ENCODE measurements at regions not wholly inside any gene's neighbourhood (a gene's known extent, or its start where the extent isn't known, plus 50 kb on each side); places are given as distances from the start of the nearest gene placed in this dataset.
A peak's percentile ranks its signal among the peaks of the same experiment; 100 is the strongest.
"Not testable (repeated sequence)": the region's sequence is repeated elsewhere in the genome, so short reads cannot be mapped to it uniquely, and the experiment has no call there.

DNA sequence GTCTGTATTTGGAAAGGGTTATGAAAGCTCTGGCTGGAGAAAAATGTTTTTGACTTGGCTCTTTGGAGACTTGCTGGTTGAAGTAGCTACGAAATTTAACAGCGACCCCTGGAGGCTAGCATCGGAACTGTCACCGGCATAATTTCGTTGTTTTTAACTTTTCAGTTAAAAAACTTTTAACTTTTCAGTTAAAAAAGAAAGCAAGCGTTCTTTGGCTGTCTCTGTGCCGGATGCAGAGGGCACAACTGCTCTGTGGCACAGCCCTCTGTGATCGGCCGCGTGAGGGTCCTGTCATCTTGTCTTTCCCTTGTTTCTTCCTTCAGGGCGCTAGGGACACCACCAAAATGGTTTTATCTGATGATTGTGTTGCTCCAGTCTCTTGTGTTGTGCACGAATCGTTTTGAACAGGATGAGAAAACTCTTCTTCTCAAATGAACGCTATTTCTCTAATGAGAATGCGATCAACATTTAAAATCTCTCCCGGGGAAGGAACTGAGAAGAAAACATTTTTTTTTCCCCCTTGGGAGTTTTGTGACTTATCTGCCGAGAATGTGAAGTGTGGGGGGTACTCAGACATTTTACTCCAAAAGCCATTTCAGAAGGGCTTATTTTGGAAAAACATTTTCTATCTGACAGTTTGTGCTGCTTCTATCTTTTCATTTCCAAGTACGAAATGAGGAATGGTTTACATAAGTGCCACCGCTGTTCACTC is 57.1 kb downstream of the ADCYAP1 start:
- peak; percentile 23 for DNase-seq

DNA sequence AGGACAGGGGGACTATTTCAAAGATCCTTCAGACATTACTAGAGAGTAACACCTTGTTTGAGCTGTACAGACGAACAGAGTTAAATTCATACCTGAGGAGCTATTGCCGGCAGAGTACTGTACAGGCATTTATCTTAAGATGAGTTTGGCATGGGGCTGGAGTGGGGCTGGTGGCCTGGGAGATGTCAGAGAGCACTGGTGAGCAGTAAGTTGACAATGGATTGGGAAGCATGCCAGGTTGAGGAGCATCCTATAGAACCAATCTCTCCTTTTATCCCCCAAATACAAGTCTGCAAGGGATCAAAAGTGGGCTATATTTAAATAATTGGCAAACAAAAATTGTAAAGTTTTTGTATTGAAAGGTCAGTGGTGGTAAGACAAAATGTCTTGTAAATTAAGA is 58.6 kb downstream of the ADCYAP1 start:
- no peak for DNase-seq

- DNase-seq: no peak
Measured at GRCh38 chr18:965921-966758, 61.5 kb downstream of the ADCYAP1 start.

DNA sequence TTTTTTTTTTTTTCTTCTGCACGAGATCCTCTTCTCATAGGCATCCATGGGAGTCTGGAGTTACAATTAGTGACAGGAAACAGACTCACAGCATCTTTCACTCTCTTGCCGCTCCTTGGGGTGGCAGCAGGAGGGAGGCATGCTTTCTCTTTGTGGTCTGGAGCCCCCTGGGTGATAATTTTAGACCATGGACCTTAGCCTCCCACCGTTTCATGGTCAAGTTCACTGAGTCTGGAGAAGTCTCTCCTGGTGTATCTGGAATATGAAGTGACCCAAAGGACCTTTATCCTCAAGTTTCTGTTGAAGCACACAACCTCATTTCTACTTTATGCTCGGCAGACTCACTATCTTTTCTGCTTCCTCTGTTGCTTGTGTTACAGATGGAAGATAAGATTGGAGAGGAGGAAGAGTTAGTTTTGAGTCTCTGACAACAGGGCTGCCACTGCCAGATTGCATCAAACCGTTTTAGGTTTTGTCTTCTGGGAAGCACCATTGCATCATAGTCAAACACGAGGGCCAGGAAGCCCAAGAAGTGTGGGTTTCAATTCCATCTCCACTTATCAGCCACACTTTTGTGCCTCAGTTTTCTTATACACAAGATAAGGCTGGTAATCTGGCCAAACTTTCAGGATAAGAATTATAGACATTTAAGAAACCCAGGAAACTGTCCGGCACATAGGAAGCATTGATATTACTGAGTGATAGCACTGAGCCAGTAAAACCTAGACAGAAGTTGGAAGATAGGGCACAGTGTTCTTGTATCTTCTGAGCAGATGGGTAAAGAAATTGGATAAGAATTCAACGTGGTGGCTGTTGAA is 62.3 kb downstream of the ADCYAP1 start:
- no peak for DNase-seq

DNA sequence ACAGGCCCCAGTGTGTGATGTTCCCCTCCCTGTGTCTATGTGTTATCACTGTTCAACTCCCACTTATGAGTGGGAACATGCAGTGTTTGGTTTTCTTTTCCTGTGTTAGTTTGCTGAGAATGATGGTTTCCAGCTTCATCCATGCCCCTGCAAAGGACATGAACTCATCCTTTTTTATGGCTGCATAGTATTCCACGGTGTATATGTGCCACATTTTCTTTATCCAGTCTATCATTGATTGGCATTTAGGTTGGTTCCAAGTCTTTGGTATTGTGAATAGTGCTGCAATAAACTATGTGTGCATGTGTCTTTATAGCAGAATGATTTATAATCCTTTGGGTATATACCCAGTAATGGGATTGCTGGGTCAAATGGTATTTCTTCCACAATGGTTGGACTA is 64.2 kb downstream of the ADCYAP1 start:
- not testable (repeated sequence) for DNase-seq

GRCh38 chr18:969311-969710 is 64.6 kb downstream of the ADCYAP1 start:
- DNase-seq: not testable (repeated sequence)

DNA sequence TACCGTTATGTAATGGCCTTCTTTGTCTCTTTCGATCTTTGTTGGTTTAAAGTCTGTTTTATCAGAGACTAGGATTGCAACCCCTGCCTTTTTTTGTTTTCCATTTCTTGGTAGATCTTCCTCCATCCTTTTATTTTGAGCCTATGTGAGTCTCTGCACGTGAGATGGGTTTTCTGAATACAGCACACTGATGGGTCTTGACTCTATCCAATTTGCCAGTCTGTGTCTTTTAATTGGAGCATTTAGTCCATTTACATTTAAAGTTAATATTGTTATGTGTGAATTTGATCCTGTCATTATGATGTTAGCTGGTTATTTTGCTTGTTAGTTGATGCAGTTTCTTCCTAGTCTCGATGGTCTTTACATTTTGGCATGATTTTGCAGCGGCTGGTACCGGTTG is 69.9 kb downstream of the ADCYAP1 start:
- DNase-seq: not testable (repeated sequence)

- DNase-seq: not testable (repeated sequence)
Measured at GRCh38 chr18:976393-977128, 71.9 kb downstream of the ADCYAP1 start.

DNA sequence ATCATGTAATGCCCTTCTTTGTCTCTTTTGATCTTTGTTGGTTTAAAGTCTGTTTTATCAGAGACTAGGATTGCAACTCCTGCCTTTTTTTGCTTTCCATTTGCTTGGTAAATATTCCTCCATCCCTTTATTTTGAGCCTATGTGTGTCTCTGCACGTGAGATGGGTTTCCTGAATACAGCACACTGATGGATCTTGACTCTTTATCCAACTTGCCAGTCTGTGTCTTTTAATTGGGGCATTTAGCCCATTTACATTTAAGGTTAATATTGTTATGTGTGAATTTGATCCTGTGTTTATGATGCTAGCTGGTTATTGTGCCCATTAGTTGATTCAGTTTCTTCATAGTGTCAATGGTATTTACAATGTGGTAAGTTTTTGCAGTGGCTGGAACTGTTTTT is 72.7 kb downstream of the ADCYAP1 start:
- not testable (repeated sequence) for DNase-seq

DNA sequence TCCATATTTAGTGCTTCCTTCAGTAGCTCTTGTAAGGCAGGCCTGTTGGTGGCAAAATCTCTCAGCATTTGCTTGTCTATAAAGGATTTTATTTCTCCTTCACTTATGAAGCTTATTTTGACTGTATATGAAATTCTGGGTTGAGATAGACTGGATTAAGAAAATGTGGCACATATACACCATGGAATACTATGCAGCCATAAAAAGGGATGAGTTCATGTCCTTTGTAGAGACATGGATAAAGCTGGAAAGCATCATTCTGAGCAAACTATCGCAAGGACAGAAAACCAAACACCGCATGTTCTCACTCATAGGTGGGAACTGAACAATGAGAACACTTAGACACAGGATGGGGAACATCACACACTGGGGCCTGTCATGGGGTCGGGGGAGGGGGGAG is 73.1 kb downstream of the ADCYAP1 start:
- DNase-seq: not testable (repeated sequence)

DNA sequence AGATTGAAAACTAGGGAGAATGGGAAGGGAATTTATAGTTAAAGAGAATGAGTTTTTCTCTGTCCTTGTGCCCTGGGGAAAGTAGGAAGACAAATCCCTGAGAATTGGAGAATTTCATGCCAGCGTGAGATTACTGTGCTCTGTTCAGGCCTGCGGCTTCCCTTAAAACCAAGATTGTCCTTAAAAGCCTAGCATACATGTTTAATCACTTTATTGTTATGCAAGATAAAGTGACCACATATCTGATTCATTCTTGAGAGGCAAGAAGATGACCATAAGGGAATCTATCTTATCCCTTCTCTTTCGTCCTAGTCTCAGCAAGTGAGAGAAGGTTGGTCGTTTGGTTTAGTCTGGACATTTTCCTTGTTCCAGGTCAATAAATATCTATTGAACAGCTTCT is 75.9 kb downstream of the ADCYAP1 start:
- no peak for DNase-seq

GRCh38 chr18:984004-984403 is 79.3 kb downstream of the ADCYAP1 start:
- no peak for DNase-seq

- DNase-seq: no peak
Measured at GRCh38 chr18:985212-985661, 80.6 kb downstream of the ADCYAP1 start.

DNA sequence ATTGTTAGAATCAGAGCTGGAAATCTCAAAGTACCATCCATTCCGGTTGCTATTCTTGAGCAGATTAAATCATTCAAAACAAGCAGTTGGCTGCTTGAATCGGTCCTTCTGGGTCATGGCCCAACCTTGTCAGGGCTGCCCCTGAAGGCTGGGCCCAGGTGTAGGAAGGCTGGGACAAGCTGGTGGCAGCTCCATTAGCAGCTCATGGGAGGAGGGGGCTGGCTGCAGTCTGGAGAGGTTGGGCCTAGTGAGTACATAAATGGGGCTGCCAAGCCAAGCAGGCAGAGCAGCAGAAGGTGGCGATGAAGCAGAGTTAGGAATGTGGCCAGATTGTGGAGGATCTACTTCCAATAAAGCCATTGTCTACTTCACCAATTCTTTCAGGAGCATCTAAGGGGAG is 81.4 kb downstream of the ADCYAP1 start:
- no peak for DNase-seq

DNA sequence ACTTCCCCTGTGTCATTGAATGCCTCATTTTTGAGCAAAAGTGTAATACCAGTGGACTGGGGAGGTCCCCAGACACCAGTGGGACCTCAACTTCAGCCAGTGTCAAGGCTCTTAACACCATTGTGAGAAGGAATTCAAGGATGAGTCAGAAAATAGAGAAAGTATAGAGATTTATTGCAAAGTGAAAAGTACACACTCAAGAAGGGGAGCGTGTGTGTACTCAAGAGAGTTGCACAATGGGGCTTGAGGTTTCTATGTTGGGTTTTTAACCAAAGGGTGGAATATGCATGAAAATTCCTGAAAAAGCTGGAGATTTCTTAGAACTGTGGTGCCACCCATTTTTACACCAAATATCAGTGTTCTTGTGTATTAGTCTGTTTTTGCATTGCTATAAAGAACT is 81.9 kb downstream of the ADCYAP1 start:
- no peak for DNase-seq

DNA sequence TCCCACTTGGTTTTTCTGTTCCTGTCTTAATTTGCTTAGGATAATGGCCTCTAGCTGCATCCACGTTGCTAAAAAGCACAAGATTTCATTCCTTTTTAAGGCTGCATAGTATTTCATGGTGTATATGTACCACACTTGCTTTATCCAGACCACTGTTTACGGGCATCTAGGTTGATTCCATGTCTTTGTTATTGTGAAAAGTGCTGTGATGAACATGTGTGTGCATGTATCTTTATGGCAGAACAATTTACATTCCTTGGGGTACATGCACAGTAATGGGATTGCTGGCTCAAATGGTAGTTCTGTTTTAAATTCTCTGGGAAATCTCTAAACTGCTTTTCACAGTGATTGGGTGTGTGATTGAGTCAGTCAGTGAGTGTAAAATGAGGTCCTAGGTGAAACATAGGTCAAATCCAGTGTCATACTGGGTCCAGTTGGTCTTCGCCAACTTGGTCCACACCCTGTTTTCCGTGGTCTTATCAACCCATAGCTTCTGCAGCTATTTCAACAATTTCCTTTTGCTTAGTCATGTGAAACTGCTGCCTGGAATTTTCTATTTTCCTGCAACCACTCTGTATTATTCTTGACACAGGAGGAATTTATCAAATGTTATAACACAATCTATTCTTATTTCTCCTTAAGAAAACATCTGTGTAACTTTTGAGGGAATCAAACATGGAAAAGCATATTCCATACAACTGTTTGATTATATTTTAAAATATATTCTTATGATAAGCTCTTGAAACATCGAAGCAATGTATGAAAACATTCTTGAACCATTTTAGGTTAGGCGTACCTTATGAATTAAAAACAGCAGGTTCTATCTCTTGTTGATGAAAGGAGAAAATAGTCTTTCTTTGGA is 82.9 kb downstream of the ADCYAP1 start:
- no peak for DNase-seq

DNA sequence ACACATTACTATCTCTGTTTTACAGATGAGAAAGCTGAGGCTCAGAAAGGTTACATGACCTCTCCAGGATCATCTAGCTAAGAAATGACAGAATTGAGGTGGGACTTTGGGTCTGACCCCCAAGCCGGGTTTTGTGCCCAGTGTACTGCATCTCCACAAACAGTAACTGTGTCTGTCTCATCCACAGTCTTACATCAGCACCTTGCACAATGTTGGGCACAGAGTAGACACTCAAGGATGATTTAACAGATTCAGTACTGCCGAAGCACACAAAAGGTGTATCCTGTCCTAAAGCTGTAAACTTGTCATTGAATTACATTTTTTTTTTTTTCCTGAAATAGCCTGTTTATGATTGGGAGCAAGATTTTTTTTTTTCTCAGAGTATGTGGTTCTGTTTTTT is 84.8 kb downstream of the ADCYAP1 start:
- no peak for DNase-seq

GRCh38 chr18:990197-990596 is 85.5 kb downstream of the ADCYAP1 start:
- no peak for DNase-seq

DNA sequence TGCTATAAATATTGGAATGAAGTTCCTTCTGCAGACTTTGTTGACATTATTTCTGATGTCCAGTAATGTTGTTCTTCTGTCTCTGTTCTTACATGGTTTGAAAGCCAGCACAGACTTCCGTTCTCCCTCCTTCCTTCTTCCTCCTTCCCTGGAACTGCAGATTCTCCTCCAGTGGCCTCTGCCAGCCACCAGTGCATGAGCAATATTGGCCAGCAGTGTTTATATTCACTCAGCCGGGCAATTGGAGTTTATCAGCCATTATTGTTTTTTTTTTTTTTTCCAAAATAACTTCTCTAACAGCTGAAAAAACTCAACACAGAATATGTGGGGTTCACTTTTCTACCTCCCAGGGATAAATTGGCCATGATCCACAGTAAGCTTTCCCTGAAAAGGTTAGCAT is 86.8 kb downstream of the ADCYAP1 start:
- DNase-seq: no peak

- no peak for DNase-seq
Measured at GRCh38 chr18:993560-993959, 88.9 kb downstream of the ADCYAP1 start.

DNA sequence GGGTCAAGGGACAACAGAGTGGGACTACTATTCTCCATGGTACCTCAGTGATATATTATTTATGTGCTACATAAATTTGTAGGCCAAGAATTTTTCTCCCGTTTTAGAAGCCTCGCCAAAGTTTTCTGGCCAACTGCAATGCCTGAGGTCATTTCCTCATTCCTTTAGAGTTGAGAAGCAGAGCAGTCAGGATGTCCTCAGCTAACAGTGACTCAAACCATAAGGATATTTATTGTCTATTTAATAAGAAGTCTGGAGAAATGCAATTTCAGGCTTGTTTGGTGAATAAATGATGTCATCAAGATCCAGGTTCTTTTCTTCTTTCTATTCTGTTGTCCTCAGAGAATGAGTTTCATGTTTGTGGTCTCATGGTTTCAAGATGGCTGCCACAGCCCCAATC is 91.0 kb downstream of the ADCYAP1 start:
- DNase-seq: no peak

GRCh38 chr18:997499-997898 is 92.8 kb downstream of the ADCYAP1 start:
- DNase-seq: no peak
